ENCODE measurements at regions not wholly inside any gene's neighbourhood (a gene's known extent, or its start where the extent isn't known, plus 50 kb on each side); places are given as distances from the start of the nearest gene placed in this dataset.

- TF ChIP-seq PPARA (CRISPR knock-in tag; IDR thresholded peaks at IDR 0.05; ENCODE audit: borderline replicate concordance) (no peak), ZFP30 (CRISPR knock-in tag; IDR thresholded peaks at IDR 0.05) (no peak)
- no peak for ATAC-seq
Measured at GRCh38 chr6:14770040-14770439, 475.8 kb upstream of the JARID2 start.

GRCh38 chr6:14770572-14770971, 475.3 kb upstream of the JARID2 start:
- ATAC-seq = no peak
- TF ChIP-seq SNAI2 (CRISPR knock-in tag; IDR thresholded peaks at IDR 0.05) = no peak
- no peak for TF ChIP-seq CSDC2 (CRISPR knock-in tag; IDR thresholded peaks at IDR 0.05)
- no peak for TF ChIP-seq ZC3H10 (CRISPR knock-in tag; IDR thresholded peaks at IDR 0.05)

- no peak for TF ChIP-seq ESRRG (CRISPR knock-in tag; IDR thresholded peaks at IDR 0.05)
- no peak for TF ChIP-seq CSDC2 (CRISPR knock-in tag; IDR thresholded peaks at IDR 0.05)
- no peak for TF ChIP-seq PATZ1 (CRISPR knock-in tag; IDR thresholded peaks at IDR 0.05; ENCODE audit: borderline replicate concordance)
- TF ChIP-seq ZFP30 (CRISPR knock-in tag; IDR thresholded peaks at IDR 0.05) = no peak
- TF ChIP-seq ZNF8 (CRISPR knock-in tag; IDR thresholded peaks at IDR 0.05) = no peak
- no peak for TF ChIP-seq TOX (CRISPR knock-in tag; IDR thresholded peaks at IDR 0.05; ENCODE audit: borderline replicate concordance)
- TF ChIP-seq ZNF70 (CRISPR knock-in tag; IDR thresholded peaks at IDR 0.05) = no peak
- no peak for TF ChIP-seq PPARA (CRISPR knock-in tag; IDR thresholded peaks at IDR 0.05; ENCODE audit: borderline replicate concordance)
- no peak for TF ChIP-seq RARB (CRISPR knock-in tag; IDR thresholded peaks at IDR 0.05)
- TF ChIP-seq ZC3H10 (CRISPR knock-in tag; IDR thresholded peaks at IDR 0.05) = no peak
- no peak for ATAC-seq
Measured at GRCh38 chr6:14771016-14771415, 474.9 kb upstream of the JARID2 start.

- no peak for TF ChIP-seq ISL1 (CRISPR knock-in tag; IDR thresholded peaks at IDR 0.05)
- TF ChIP-seq ZFP30 (CRISPR knock-in tag; IDR thresholded peaks at IDR 0.05) = no peak
- TF ChIP-seq SNAI2 (CRISPR knock-in tag; IDR thresholded peaks at IDR 0.05) = no peak
- TF ChIP-seq POU6F1 (CRISPR knock-in tag; IDR thresholded peaks at IDR 0.05; ENCODE audit: borderline replicate concordance, low read depth) = no peak
- no peak for TF ChIP-seq TCF4 (CRISPR knock-in tag; IDR thresholded peaks at IDR 0.05; ENCODE audit: borderline replicate concordance)
- TF ChIP-seq PPARA (CRISPR knock-in tag; IDR thresholded peaks at IDR 0.05; ENCODE audit: borderline replicate concordance) = no peak
- TF ChIP-seq CREB5 (CRISPR knock-in tag; IDR thresholded peaks at IDR 0.05; ENCODE audit: low read depth) = no peak
- no peak for TF ChIP-seq TSHZ2 (CRISPR knock-in tag; IDR thresholded peaks at IDR 0.05)
- TF ChIP-seq TOX (CRISPR knock-in tag; IDR thresholded peaks at IDR 0.05; ENCODE audit: borderline replicate concordance) = no peak
- no peak for TF ChIP-seq ESRRG (CRISPR knock-in tag; IDR thresholded peaks at IDR 0.05)
- TF ChIP-seq OSR1 (CRISPR knock-in tag; IDR thresholded peaks at IDR 0.05) = no peak
- TF ChIP-seq BACH2 (CRISPR knock-in tag; IDR thresholded peaks at IDR 0.05; ENCODE audit: borderline replicate concordance) = no peak
- ATAC-seq = no peak
Measured at GRCh38 chr6:14772188-14772587, 473.7 kb upstream of the JARID2 start.

GRCh38 chr6:14775528-14775927, 470.3 kb upstream of the JARID2 start:
- no peak for ATAC-seq
- TF ChIP-seq RARB (CRISPR knock-in tag; IDR thresholded peaks at IDR 0.05) (no peak), CREB5 (CRISPR knock-in tag; IDR thresholded peaks at IDR 0.05; ENCODE audit: low read depth) (no peak), ZNF70 (CRISPR knock-in tag; IDR thresholded peaks at IDR 0.05) (no peak), ZNF565 (CRISPR knock-in tag; conservative IDR thresholded peaks at IDR 0.05; ENCODE audit: low read depth) (no peak), PPARA (CRISPR knock-in tag; IDR thresholded peaks at IDR 0.05; ENCODE audit: borderline replicate concordance) (no peak), ISL1 (CRISPR knock-in tag; IDR thresholded peaks at IDR 0.05) (no peak), CSDC2 (CRISPR knock-in tag; IDR thresholded peaks at IDR 0.05) (no peak), PATZ1 (CRISPR knock-in tag; IDR thresholded peaks at IDR 0.05; ENCODE audit: borderline replicate concordance) (no peak), ZC3H10 (CRISPR knock-in tag; IDR thresholded peaks at IDR 0.05) (no peak), TSHZ2 (CRISPR knock-in tag; IDR thresholded peaks at IDR 0.05) (no peak), ZFP30 (CRISPR knock-in tag; IDR thresholded peaks at IDR 0.05) (no peak), OSR1 (CRISPR knock-in tag; IDR thresholded peaks at IDR 0.05) (no peak)
